HG03280 (cell line): ENCODE measurements at regions not wholly inside any gene's neighbourhood (a gene's known extent, or its start where the extent isn't known, plus 50 kb on each side); places are given as distances from the start of the nearest gene placed in this dataset.
"Not testable (repeated sequence)": the region's sequence is repeated elsewhere in the genome, so short reads cannot be mapped to it uniquely, and the experiment has no call there.

ENCODE experiments used
- ATAC-seq: cut with Tn5 transposase; IDR thresholded peaks from one replicate; pipeline ENCODE4 v1.9.1; 2021; ENCODE audit warnings: mild to moderate bottlenecking, moderate library complexity; ENCODE audit not compliant: unreplicated experiment

DNA sequence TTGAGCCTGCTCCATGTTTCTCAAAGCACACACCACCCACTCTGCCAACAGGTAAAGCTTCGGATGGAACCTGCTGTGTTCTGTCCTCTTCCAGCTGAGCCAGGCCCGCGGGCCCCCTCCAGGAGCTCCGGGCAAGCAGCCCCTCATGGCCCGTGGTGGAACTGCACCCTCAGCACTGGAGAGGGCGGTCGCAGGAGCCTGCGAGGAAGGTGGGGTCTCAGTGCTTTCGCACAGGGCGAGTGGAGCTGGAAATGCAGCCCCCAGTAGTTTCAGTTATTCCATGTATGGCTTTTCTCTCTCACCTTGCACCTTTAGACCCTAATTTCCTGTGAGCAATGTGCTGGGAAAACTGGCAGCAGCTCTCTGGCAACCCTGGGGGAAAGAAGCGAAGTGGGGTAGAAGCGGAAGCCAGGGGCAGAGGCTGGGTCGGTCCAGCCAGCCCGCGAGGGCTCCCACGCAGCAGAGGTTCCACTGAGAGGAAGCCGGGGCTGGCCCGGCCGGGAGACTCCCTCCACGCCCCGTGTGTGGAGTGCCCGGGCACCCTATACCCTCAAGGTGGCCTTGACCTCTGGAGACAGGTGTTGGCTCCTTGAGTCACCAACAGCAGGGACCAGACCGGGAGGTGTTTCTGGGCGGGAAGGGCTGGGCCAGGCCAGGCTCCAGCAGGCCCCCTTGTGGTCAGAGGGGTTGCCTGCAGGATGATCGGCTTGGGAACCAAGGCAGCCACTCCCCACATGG is 119.9 kb upstream of the TMEM45B start:
- peak; percentile 71 for ATAC-seq

DNA sequence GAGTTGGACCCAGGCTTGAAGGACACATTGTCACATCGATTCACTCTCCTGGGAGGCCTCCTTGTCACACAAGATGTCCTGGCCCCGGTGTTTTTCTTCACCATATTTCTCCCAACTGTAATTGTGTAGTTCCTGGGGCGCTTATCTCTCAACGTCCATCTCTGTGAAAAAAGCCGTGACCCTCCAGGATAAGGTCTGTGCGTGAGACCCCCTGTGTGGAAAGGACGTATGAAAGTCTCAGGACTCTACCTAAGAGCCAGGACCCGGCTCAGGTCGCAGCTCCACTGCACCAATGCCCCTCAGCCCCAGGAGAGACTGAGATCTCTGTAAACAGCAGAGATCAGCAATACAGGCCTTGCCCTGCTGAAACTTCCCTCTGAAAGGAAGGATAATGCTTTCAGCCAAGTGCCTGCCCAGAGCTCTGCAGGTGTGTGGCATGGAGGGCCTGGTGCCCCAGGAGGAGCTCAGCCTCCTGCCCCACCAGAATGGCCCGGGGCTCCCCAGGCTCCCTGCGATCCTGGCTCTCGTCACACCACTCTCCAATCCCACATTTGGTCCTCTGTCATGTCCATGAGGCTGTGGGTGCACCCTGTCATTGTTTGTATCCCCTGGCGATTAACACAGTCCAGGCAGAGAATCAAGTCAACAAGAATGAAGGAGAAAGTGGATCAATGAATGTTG is 119.2 kb upstream of the TMEM45B start:
- no peak for ATAC-seq

- no peak for ATAC-seq
Observed at GRCh38 chr11:129698212-129698611, 117.4 kb upstream of the TMEM45B start.

GRCh38 chr11:129699711-129700304 is 115.8 kb upstream of the TMEM45B start:
- ATAC-seq: no peak

DNA sequence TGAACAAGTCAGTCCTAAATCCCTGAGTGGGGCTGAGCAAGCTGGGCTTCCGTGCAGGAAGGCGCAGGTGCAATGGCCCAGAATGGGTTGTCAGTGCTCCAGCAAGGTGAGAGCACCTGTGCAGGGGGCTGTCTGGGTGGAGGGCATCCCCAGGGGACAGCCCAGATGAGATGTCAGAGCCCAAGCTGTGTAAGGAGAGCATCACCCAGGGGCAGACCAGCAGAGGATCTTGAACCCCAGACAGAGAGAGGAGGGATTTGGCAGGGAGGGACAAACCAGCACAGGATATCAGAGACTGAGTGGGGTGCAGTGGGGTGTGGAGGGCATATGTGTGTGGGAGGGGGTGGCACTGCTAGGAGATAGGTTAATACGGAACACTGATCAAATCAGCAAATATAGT is 114.9 kb upstream of the TMEM45B start:
- ATAC-seq: no peak

DNA sequence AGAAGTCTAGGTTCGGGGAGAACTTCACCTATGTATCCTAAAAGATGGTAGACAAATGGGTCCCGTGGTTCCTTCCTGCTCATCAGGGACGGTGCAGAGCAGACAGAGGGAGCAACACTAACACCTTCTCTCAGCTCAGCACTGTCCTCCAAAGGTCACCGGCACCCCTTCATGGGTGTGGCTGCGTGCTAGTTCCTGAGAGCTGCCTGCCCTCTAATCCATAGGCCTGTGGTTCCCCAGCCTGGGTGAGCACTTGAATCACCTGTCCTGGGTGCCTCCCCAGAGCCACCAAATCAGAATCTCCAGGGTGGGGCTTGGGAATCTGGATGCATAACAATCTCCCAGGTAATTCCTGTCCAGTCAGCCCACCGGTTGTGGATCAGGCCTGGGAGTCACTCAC is 113.9 kb upstream of the TMEM45B start:
- ATAC-seq: no peak

- ATAC-seq: no peak
Observed at GRCh38 chr11:129702410-129703398, 112.9 kb upstream of the TMEM45B start.

- no peak for ATAC-seq
Observed at GRCh38 chr11:129703846-129704245, 111.8 kb upstream of the TMEM45B start.

DNA sequence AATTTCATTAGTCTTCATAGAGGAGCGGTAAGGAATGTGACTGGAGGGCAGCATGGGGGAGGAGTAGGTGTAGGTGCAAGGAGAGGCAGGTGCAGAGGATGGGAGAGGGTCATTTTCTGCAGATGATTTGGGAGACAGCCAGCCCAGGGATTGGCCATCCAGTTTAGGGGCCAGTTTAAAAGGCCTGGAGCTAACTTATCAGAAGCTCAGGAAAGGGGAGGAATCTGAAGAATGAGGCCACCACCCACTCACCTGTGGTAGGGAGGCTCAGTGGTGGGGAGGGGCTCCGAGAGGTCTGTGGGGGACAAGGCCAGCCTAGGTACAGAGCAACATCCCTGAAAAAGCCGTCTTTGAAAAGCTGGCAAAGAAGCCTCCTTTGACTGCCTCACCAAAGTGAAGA is 110.8 kb upstream of the TMEM45B start:
- no peak for ATAC-seq

DNA sequence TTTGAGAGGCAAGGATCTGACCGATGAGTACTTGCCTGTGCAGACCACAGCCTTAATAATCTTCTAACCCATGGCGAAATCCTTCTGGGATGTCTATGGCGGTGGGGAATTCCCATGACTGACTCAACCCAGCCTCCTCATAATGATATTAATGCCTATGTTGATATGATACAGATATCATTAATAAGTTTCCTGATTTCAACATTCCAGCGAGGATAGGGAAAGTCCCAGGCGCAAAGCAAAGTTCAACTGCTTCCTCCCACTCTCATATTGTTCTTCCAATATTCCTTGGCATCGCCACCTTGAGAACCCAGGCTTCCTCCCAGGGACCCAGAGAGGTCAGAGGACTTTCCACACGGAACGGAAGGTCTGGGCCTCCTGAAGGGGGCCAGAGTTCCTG is 110.3 kb upstream of the TMEM45B start:
- ATAC-seq: no peak

DNA sequence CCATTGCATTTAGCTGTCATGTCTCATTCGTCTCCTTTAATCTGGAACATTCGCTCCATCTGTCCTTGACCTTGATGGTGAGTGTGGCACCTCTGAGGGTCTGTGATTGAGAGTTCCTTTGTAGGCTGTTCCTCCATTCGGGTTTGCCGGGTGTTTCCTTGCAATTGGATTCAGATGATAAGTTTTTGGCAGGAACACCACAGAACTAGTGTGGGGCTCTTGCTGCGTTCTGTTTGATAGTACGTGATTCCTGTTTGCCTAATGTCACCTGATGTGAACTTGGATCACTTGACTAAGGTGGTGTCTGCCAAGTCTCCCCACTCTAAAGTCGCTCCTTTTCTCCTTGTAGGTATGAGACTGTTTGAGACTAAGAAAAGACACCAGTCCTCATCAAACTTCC is 109.7 kb upstream of the TMEM45B start:
- ATAC-seq: no peak

- no peak for ATAC-seq
Observed at GRCh38 chr11:129709801-129710398, 105.7 kb upstream of the TMEM45B start.

DNA sequence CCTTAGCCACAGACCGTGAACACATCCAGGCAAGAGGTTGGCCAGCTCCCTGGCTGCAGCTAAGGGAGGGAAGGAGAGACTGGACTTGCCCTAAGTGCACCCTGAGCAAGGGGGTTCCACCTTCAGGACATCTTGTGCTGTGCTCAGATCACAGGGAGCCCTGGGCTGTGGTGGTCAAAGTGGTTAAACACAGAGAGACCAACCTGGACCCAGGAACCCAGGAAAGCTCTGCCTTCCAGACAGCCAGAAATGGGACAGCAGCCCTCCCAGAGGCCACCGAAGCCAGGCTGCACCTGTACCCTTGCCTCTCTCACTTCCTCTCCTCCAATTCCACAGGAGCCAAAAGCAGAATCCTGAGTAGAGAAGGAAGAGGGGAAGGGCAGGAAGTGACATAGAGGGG is 105.2 kb upstream of the TMEM45B start:
- ATAC-seq: no peak

GRCh38 chr11:129711760-129712159 is 103.9 kb upstream of the TMEM45B start:
- no peak for ATAC-seq

DNA sequence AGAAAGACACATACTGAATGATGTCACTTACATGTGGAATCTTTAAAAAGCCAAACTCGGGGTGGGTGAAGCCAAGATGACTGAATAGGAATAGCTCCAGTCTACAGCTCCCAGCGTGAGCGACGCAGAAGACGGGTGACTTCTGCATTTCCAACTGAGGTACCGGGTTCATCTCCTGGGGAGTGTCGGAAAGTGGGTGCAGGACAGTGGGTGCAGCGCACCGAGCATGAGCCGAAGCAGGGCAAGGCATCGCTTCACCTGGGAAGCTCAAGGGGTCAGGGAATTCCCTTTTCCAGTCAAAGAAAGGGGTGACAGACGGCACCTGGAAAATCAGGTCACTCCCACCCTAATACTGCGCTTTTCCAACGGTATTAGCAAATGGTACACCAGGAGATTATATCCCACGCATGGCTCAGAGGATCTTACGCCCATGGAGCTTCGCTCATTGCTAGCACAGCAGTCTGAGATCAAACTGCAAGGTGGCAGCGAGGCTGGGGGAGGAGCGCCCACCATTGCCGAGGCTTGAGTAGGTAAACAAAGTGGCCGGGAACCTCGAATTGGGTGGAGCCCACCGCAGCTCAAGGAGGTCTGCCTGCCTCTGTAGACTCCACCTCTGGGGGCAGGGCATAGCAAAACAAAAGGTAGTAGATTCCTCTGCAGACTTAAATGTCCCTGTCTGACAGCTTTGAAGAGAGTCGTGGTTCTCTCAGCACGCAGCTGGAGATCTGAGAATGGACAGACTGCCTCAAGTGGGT is 103.0 kb upstream of the TMEM45B start:
- ATAC-seq: not testable (repeated sequence)

- no peak for ATAC-seq
Observed at GRCh38 chr11:129719037-129719436, 96.6 kb upstream of the TMEM45B start.

GRCh38 chr11:129720156-129720555 is 95.5 kb upstream of the TMEM45B start:
- no peak for ATAC-seq

- ATAC-seq: no peak
Observed at GRCh38 chr11:129720994-129721393, 94.7 kb upstream of the TMEM45B start.

DNA sequence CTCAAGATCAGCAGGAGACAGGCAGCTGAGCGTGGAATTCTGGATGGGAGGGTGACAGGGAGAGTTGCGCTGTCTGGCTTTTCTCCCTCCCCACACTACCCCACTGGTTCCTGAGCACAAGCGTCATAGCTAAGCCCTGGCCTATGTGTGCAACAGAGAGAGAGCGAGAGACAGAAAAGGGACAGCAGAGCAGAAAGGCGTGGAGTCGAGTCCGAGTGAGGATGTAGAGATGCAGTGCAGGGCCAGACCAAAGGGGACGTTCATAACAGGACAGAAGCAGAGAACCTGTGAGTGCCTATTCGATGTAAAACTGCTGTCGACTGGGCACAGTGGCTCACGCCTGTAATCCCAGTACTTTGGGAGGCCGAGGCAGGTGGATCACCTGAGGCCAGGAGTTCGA is 94.0 kb upstream of the TMEM45B start:
- no peak for ATAC-seq

- ATAC-seq: no peak
Observed at GRCh38 chr11:129722529-129722928, 93.1 kb upstream of the TMEM45B start.
